ENCODE measurements at regions not wholly inside any gene's neighbourhood (a gene's known extent, or its start where the extent isn't known, plus 50 kb on each side); places are given as distances from the start of the nearest gene placed in this dataset.

GRCh38 chr1:115176189-115176588 lies 86.9 kb upstream of the TSPAN2 start:
- no peak for TF ChIP-seq POLR2A (IDR thresholded peaks at IDR 0.05; ENCODE audit: low read length)
- TF ChIP-seq GATA1 (IDR thresholded peaks at IDR 0.05; ENCODE audit: low read depth, low read length), result no peak

Measured in erythroblast (primary cell).